MM.1S (cell line): ENCODE measurements at regions not wholly inside any gene's neighbourhood (a gene's known extent, or its start where the extent isn't known, plus 50 kb on each side); places are given as distances from the start of the nearest gene placed in this dataset.

Experiments used
- CTCF ChIP-seq: fragments of 300-600 bp; sonication (generic); IDR thresholded peaks from 2 replicates; pipeline ENCODE4 v1.5.1; 2016; ENCODE audit warnings: antibody characterized with exemption, low read length, mixed read lengths
- EZH2 ChIP-seq: fragments of 300-600 bp; sonication (generic); optimal IDR thresholded peaks from 2 replicates; pipeline ENCODE3; 2017; ENCODE audit warnings: low read depth, mild to moderate bottlenecking, antibody characterized with exemption, low read length, mixed read lengths
- EZH2phosphoT487 ChIP-seq: fragments of 300-600 bp; sonication (generic); IDR thresholded peaks from 2 replicates; pipeline ENCODE4 v1.6.1; 2018; ENCODE audit warnings: antibody characterized with exemption, low read length

GRCh38 chr3:10723991-10724390, 92.0 kb upstream of the SLC6A11 start:
- TF ChIP-seq CTCF (no peak), EZH2 (no peak), EZH2phosphoT487 (no peak)
